NCI-H2107 (cell line): ENCODE measurements at regions not wholly inside any gene's neighbourhood (a gene's known extent, or its start where the extent isn't known, plus 50 kb on each side); places are given as distances from the start of the nearest gene placed in this dataset.
"Not testable (repeated sequence)": the region's sequence is repeated elsewhere in the genome, so short reads cannot be mapped to it uniquely, and the experiment has no call there.

ENCODE experiments used
- DNase-seq: peaks from one replicate; lab custom pipeline; 2025; lab: John Stamatoyannopoulos, UW

DNA sequence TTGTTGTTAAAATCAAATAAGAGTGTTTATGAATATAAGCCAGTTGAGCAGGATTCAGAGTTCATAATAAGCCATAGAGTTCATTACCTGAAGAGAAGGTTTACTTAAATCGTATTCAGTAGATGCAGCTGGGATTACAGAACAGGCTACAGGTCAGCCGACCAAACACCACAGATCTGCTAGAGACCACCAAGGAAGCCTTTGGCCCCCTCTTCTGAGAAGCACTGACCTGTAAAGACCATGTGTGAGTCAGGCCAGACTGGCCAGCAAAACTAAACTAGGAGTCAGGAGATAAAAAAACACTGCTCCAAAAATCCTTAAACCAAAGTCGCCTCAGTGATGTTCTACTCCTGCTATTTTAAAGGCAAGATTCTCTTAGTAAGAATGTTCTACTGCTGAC lies 1125.5 kb downstream of the FAT4 start:
- DNase-seq: no peak

GRCh38 chr4:126441173-126442035 lies 1126.6 kb downstream of the FAT4 start:
- no peak for DNase-seq

DNA sequence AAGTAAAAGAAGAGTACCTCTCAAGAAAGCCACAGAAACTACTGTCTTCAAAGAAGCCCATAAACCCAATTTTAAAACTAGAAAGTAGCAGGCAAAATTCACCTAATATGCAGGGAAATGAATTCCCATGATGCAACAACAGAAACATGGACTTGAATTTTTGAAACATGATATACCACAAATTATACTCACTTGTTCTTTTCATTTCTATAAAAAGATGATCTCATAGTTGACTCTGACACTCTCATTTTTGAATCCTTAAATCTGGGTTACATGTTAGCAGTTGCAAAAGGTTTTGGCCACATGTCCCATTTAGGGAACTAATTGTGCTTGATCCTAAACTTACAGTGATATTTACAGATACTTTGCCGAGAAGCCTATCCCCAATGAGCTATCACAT lies 1130.8 kb downstream of the FAT4 start:
- DNase-seq: no peak

- no peak for DNase-seq
These were observed 1132.2 kb downstream of the FAT4 start for GRCh38 chr4:126446917-126447316.

GRCh38 chr4:126448086-126448845 lies 1133.5 kb downstream of the FAT4 start:
- DNase-seq: no peak

- no peak for DNase-seq
These were observed 1136.6 kb downstream of the FAT4 start for GRCh38 chr4:126451237-126451873.

- no peak for DNase-seq
These were observed 1141.1 kb downstream of the FAT4 start for GRCh38 chr4:126455865-126456264.

DNA sequence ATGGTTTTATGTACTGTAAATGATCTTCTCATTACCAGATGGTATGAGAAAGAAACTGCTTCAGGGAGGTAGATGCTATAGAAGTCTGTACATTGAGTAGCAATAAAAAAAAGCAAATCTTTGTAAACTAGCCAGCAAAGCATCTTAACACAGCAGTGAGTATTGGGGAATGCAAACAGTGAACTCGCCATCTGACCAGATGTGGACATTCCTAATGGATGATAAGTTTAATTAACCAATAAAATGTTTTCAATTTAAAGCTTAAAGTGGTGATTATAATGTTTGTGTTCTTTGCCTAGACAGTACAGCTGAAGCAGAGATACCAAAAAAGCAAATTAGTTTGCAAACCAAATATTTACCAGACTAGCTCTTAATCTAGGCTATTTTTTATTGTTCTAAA lies 1144.2 kb downstream of the FAT4 start:
- DNase-seq: no peak

- no peak for DNase-seq
These were observed 1150.6 kb downstream of the FAT4 start for GRCh38 chr4:126465341-126465740.

DNA sequence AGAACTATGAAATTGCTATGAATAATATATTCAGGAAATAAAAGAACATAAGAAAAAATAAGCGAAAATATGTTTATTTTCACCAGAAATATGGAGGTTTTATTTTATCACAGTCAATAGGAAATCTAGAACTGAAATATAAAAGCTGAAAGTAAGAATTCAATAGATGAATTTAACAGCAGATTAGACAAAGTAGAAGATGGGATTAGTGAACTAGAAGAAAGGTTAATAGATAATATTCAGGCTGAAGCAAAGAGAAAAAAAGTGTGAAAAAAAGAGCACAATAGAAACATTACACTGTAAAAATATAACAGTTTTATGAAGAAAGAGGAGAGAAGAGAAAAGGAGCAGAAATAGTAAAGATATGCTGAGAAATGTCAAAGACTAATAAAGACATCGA lies 1152.1 kb downstream of the FAT4 start:
- DNase-seq: no peak

- no peak for DNase-seq
These were observed 1153.4 kb downstream of the FAT4 start for GRCh38 chr4:126468144-126468543.

DNA sequence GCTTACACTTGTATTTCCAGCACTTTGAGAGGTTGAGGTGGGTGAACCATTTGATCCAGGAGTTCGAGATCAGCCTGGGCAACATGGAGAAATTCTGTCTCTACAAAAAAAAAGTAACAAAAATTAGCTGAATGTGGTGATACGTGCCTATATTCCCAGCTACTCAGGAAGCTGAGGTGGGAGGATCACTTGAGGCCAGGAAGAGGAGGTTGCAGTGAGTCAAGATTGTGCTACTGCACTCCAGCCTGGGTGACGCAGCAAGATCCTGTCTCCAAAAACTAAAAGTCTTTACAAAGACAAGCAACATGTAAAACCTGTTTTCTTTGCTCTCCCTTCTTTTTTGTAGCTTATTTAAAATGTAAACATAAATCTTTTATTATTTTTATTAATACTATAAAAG lies 1156.1 kb downstream of the FAT4 start:
- no peak for DNase-seq

- DNase-seq: no peak
These were observed 1157.0 kb upstream of the INTU start for GRCh38 chr4:126475730-126476129.

DNA sequence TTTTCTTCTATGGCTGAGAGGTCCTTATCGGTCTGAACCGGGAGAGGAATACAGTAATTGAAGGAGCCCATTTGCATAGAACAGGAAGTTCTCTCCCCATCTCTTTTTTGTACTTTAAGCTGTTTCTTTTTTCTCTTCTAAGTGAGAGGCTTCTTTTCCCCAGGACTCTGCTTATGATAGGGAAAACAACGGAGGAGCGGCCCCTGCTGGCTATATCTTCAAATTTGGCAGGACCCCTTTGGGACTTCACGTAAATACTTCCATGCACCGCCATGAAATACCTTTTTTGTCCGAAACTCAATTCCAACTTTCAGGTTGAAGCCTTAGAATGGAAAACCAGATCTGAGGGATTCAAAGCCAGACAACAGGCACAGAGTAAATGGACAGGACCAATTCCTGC lies 1153.0 kb upstream of the INTU start:
- no peak for DNase-seq

DNA sequence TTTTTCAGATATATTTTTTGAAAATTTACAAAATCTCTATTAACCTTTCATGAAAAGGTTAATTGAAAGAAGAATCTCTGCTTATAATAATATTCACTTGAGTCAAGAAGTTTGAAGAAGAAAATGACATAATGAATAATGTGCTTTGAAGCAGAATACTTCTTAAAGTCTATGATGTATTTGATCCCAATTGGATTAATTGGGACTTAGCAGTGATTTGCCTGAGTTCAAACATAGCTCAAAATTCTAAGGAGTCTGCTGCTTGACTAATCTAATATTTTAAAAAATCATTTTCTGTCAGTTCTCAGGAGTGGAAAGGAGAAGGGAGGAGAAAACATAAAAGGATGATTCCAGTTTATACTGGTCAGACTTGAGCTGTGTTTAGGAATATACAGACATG lies 1150.4 kb upstream of the INTU start:
- DNase-seq: no peak

- no peak for DNase-seq
These were observed 1146.4 kb upstream of the INTU start for GRCh38 chr4:126486377-126486776.

- DNase-seq: no peak
These were observed 1142.8 kb upstream of the INTU start for GRCh38 chr4:126489826-126490463.

GRCh38 chr4:126495163-126495752 lies 1137.5 kb upstream of the INTU start:
- no peak for DNase-seq

GRCh38 chr4:126512979-126513378 lies 1119.8 kb upstream of the INTU start:
- DNase-seq: no peak

- DNase-seq: no peak
These were observed 1119.2 kb upstream of the INTU start for GRCh38 chr4:126513596-126513995.

- DNase-seq: no peak
These were observed 1112.0 kb upstream of the INTU start for GRCh38 chr4:126520731-126521130.

GRCh38 chr4:126525400-126525799 lies 1107.4 kb upstream of the INTU start:
- DNase-seq: not testable (repeated sequence)
